ENCODE measurements at regions not wholly inside any gene's neighbourhood (a gene's known extent, or its start where the extent isn't known, plus 50 kb on each side); places are given as distances from the start of the nearest gene placed in this dataset.
"Not testable (repeated sequence)": the region's sequence is repeated elsewhere in the genome, so short reads cannot be mapped to it uniquely, and the experiment has no call there.

DNA sequence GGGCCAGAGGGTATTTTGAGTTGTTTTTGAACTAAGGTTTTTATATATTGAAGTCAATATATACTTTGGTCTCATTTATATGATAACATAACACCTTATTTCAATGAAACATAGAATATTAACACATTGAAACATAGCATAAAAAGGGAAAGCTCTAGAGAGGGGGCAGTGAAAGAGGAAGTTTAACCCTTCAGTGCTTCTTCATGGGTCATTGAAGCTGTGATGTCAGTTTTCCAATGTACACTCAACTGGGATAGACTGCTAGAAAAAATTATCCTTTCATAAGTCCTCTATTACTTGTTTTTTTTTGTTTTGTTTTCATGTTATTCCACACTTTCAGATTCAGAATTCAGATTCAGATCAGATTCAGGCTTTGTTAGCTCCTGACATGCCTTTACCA lies 442.7 kb downstream of the EPHA5 start:
- BruUV-seq (replicated peaks) = no TSS peak
- H4K20me1 ChIP-seq (ENCODE audit: insufficient read depth) = no peaks in the 10 kb centered on the region

DNA sequence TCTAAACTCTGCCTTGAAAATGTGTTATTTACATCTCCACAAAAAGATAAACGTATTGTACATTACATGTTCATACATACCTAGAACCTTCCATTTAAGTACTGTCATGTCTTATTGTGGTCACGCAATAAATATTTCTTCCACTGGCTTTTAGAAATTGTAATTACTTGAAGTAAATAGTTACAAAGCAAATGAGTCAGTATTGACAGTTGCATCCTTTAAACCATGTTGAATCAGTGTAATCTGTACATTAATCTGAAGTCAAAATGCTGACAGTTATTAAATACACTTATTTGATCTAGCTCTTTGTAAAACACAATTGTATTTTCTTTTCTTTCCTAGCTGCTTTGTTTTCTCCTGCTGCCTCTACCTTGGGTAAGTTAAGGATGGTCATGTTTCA lies 446.7 kb downstream of the EPHA5 start:
- TF ChIP-seq YY1 (IDR thresholded peaks at IDR 0.05; ENCODE audit: extremely low read depth, insufficient replicate concordance, low read depth, low read length) (no peak), EZH2 (IDR thresholded peaks at IDR 0.05) (no peak), CBX3 (IDR thresholded peaks at IDR 0.05; ENCODE audit: low read depth) (no peak), JUND (IDR thresholded peaks at IDR 0.05) (no peak), RAD21 (IDR thresholded peaks at IDR 0.05; ENCODE audit: low read depth) (no peak), SP1 (IDR thresholded peaks at IDR 0.05; ENCODE audit: low read depth) (no peak), EZH2phosphoT487 (IDR thresholded peaks at IDR 0.05; ENCODE audit: borderline replicate concordance) (no peak)
- TF ChIP-seq, protein P1, sequence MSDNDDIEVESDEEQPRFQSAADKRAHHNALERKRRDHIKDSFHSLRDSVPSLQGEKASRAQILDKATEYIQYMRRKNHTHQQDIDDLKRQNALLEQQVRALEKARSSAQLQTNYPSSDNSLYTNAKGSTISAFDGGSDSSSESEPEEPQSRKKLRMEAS (IDR thresholded peaks at IDR 0.05) = no peak
- CTCF ChIA-PET = no interaction called here

More for the DNA sequence above, 442.7 kb downstream of the EPHA5 start:
- POLR2A ChIA-PET = no interaction called here
- intact Hi-C loops (cut with micrococcal nuclease) = no loop called here
- no peaks in the 10 kb centered on the region for H3K9me2 ChIP-seq (ENCODE audit: insufficient read depth)
- H3K9me3 ChIP-seq (ENCODE audit: control insufficient read depth in 1 of 2, insufficient read depth in 1 of 2, low read depth in 1 of 2, low read length in 2 of 2) = peaks cover 9 to 10% of the 10 kb centered on the region in 2 experiments; a peak in 2 of 4 replicates
- CTCF ChIA-PET = no interaction called here
- H3K9ac ChIP-seq (ENCODE audit: low read length) = no peak overlapping the region
- H3K27me3 ChIP-seq (ENCODE audit: insufficient read depth, low read length) = no peaks in the 10 kb centered on the region
- no peak overlapping the region for H3K27ac ChIP-seq (ENCODE audit: low read depth, low read length)
- H2AFZ ChIP-seq (ENCODE audit: low read depth, low read length, poor library complexity, severe bottlenecking) = no peak overlapping the region
- H3K4me3 ChIP-seq (replicated peaks in 1 of 2; ENCODE audit: low read depth in 1 of 2, low read length in 2 of 2) = no peak overlapping the region
- RAD21 ChIA-PET (ENCODE audit: low non-redundant PET in 1 of 2, low total read pairs in 2 of 2, uncharacterized antibody in 2 of 2, unreplicated experiment in 2 of 2) = no interaction called here
- H3K4me2 ChIP-seq (ENCODE audit: low read length) = no peak overlapping the region
- no peak for ATAC-seq
- DNase-seq (ENCODE audit: low read depth, low spot score) = no peak
- no peaks in the 10 kb centered on the region for H3K79me2 ChIP-seq (ENCODE audit: insufficient read depth, low read length)
- no peak for TF ChIP-seq ZNF274 (IDR thresholded peaks at IDR 0.05; ENCODE audit: low read depth, low read length)
- no peak for TF ChIP-seq SP1 (IDR thresholded peaks at IDR 0.05; ENCODE audit: low read depth)
- no peak for TF ChIP-seq TCF7L2 (IDR thresholded peaks at IDR 0.05; ENCODE audit: borderline replicate concordance, extremely low read depth, insufficient read depth, insufficient read length)
- TF ChIP-seq SIN3A (IDR thresholded peaks at IDR 0.05; ENCODE audit: low read depth) = no peak
- no peak for TF ChIP-seq ZFX (IDR thresholded peaks at IDR 0.05)
- TF ChIP-seq EGR1 (IDR thresholded peaks at IDR 0.05; ENCODE audit: low read depth) = no peak
- no peak for TF ChIP-seq SRF (IDR thresholded peaks at IDR 0.05; ENCODE audit: low read depth)
- no peak for TF ChIP-seq POLR2A (IDR thresholded peaks at IDR 0.05; ENCODE audit: borderline replicate concordance, extremely low read depth, insufficient read depth, insufficient read length)
- TF ChIP-seq RAD21 (IDR thresholded peaks at IDR 0.05; ENCODE audit: low read depth) = no peak
- TF ChIP-seq, protein P1 (IDR thresholded peaks at IDR 0.05) = no peak
- H3K36me3 ChIP-seq (ENCODE audit: control insufficient read depth in 1 of 2, insufficient read depth in 2 of 2, low read length in 2 of 2) = no peaks in the 10 kb centered on the region
- H3K4me1 ChIP-seq (ENCODE audit: control insufficient read depth in 1 of 2, insufficient read depth in 2 of 2, low read length in 2 of 2) = no peaks in the 10 kb centered on the region

DNA sequence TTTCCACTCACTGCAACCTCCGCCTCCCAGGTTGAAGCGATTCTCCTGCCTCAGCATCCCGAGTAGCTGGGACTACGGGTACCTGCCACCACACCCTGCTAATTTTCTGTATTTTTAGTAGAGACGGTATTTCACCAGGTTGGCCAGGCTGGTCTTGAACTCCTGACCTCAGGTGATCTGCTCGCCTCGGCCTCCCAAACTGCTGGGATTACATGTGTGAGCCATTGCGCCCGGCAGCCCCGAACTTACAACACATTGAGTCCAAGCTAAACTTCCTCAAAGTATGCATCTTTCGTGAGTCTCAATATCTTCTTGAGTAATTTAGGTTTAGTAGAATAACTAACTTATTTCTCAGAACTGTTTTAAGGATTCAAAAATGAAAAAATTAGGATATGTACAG lies 447.2 kb downstream of the EPHA5 start:
- intact Hi-C loops (cut with micrococcal nuclease); H3K79me2 ChIP-seq (ENCODE audit: insufficient read depth, low read length); H3K9me2 ChIP-seq (ENCODE audit: insufficient read depth); H3K4me1 ChIP-seq (ENCODE audit: control insufficient read depth in 1 of 2, insufficient read depth in 2 of 2, low read length in 2 of 2); DNase-seq (ENCODE audit: low read depth, low spot score); POLR2A ChIA-PET; H3K27ac ChIP-seq (ENCODE audit: low read depth, low read length); H3K9me3 ChIP-seq (ENCODE audit: control insufficient read depth in 1 of 2, insufficient read depth in 1 of 2, low read depth in 1 of 2, low read length in 2 of 2); H2AFZ ChIP-seq (ENCODE audit: low read depth, low read length, poor library complexity, severe bottlenecking); CTCF ChIA-PET; H3K4me2 ChIP-seq (ENCODE audit: low read length); H3K27me3 ChIP-seq (ENCODE audit: insufficient read depth, low read length); H3K4me3 ChIP-seq (replicated peaks in 1 of 2; ENCODE audit: low read depth in 1 of 2, low read length in 2 of 2); ATAC-seq; RAD21 ChIA-PET (ENCODE audit: low non-redundant PET in 1 of 2, low total read pairs in 2 of 2, uncharacterized antibody in 2 of 2, unreplicated experiment in 2 of 2); H3K36me3 ChIP-seq (ENCODE audit: control insufficient read depth in 1 of 2, insufficient read depth in 2 of 2, low read length in 2 of 2); H4K20me1 ChIP-seq (ENCODE audit: insufficient read depth); H3K9ac ChIP-seq (ENCODE audit: low read length); BruUV-seq (replicated peaks): not testable (repeated sequence)

More for the DNA sequence above, 446.7 kb downstream of the EPHA5 start:
- peaks cover 4 to 6% of the 10 kb centered on the region in 2 experiments; a peak in 1 of 4 replicates for H3K9me3 ChIP-seq (ENCODE audit: control insufficient read depth in 1 of 2, insufficient read depth in 1 of 2, low read depth in 1 of 2, low read length in 2 of 2)
- intact Hi-C loops (cut with micrococcal nuclease) = no loop called here
- H3K79me2 ChIP-seq (ENCODE audit: insufficient read depth, low read length) = no peaks in the 10 kb centered on the region
- no peaks in the 10 kb centered on the region for H3K36me3 ChIP-seq (ENCODE audit: control insufficient read depth in 1 of 2, insufficient read depth in 2 of 2, low read length in 2 of 2)
- DNase-seq (ENCODE audit: low read depth, low spot score) (no peak), ATAC-seq (no peak)
- no peaks in the 10 kb centered on the region for H3K4me1 ChIP-seq (ENCODE audit: control insufficient read depth in 1 of 2, insufficient read depth in 2 of 2, low read length in 2 of 2)
- H3K27ac ChIP-seq (ENCODE audit: low read depth, low read length) = no peak overlapping the region
- no peak overlapping the region for H3K9ac ChIP-seq (ENCODE audit: low read length)
- no peak overlapping the region for H3K4me3 ChIP-seq (replicated peaks in 1 of 2; ENCODE audit: low read depth in 1 of 2, low read length in 2 of 2)
- H4K20me1 ChIP-seq (ENCODE audit: insufficient read depth) = no peaks in the 10 kb centered on the region
- RAD21 ChIA-PET (ENCODE audit: low non-redundant PET in 1 of 2, low total read pairs in 2 of 2, uncharacterized antibody in 2 of 2, unreplicated experiment in 2 of 2) = no interaction called here
- no peak overlapping the region for H3K4me2 ChIP-seq (ENCODE audit: low read length)
- H3K9me2 ChIP-seq (ENCODE audit: insufficient read depth) = no peaks in the 10 kb centered on the region
- H3K27me3 ChIP-seq (ENCODE audit: insufficient read depth, low read length) = no peaks in the 10 kb centered on the region
- POLR2A ChIA-PET = no interaction called here
- BruUV-seq (replicated peaks) = no TSS peak
- H2AFZ ChIP-seq (ENCODE audit: low read depth, low read length, poor library complexity, severe bottlenecking) = no peak overlapping the region

All from HCT116 (cell line).